Testis (tissue), 2 donors: ENCODE measurements at regions not wholly inside any gene's neighbourhood (a gene's known extent, or its start where the extent isn't known, plus 50 kb on each side); places are given as distances from the start of the nearest gene placed in this dataset.

Experiments used
- DNase-seq: peaks from one replicate; pipeline ENCODE4 v3.0.0-alpha.2; 2019
- H3K27ac ChIP-seq, 2 donors: fragments of 200-600 bp; sonication (generic); one replicate each; pipeline ENCODE4 v1.5.1; 2019
- H3K27me3 ChIP-seq: fragments of 200-600 bp; sonication (generic); one replicate; pipeline ENCODE4 v1.5.1; 2019
- H3K36me3 ChIP-seq: fragments of 200-600 bp; sonication (generic); one replicate; pipeline ENCODE4 v1.5.1; 2017; ENCODE audit warnings: low read depth; ENCODE audit errors: missing control alignments
- H3K4me1 ChIP-seq: fragments of 200-600 bp; sonication (generic); one replicate; pipeline ENCODE4 v1.5.1; 2019
- H3K4me3 ChIP-seq, 2 donors: fragments of 200-600 bp; sonication (generic); one replicate each; pipeline ENCODE4 v1.5.1; 2017 to 2019
- H3K9me3 ChIP-seq: fragments of 200-600 bp; sonication (generic); one replicate; pipeline ENCODE4 v1.5.1; 2017
- CTCF ChIP-seq, 3 experiments: fragments of 450-650 bp in 2 of 3; fragments of 200-600 bp in 1 of 3; sonication (generic) in 1 of 3; IDR thresholded peaks; one replicate each; pipeline ENCODE4 v1.5.1; 2016 to 2019; ENCODE audit warnings: antibody characterized with exemption in 3 of 3, mild to moderate bottlenecking in 2 of 3, moderate library complexity in 1 of 3
- POLR2A ChIP-seq: fragments of 450-650 bp; IDR thresholded peaks from one replicate; pipeline ENCODE4 v1.6.1; 2017; ENCODE audit warnings: antibody characterized with exemption, mild to moderate bottlenecking, moderate library complexity
- WGBS, 2 donors: methylation state at CpG; one replicate each; pipeline ENCODE4 v1.1.5; 2018; 5-methylcytosine and 5-hydroxymethylcytosine counted together
- intact Hi-C: fragments of 100-400 bp; cut with DNase I; formaldehyde crosslinking; loops from one replicate; pipeline ENCODE4 v1.15.1; 2023; ENCODE audit warnings: low total_unique reads

GRCh38 chr5:171693412-171693811, 92.2 kb upstream of the SMIM23 start:
- DNase-seq, result no peak
- WGBS, 2 donors, result 77 to 100% methylated on average over 2 to 3 of the region's 3 CpGs
- intact Hi-C loops, result no loop called here
- Histone ChIP-seq H3K4me1 (no peaks in the 10 kb centered on the region), H3K9me3 (no peaks in the 10 kb centered on the region), H3K36me3 (no peaks in the 10 kb centered on the region), H3K27me3 (no peaks in the 10 kb centered on the region), H3K4me3 (no peak overlapping the region), H3K27ac (no peak overlapping the region)
- no peak for TF ChIP-seq POLR2A
- TF ChIP-seq CTCF (IDR thresholded peaks at IDR 0.05), result no peak

GRCh38 chr5:171695804-171696203, 89.8 kb upstream of the SMIM23 start:
- WGBS, 2 donors, result 82% methylated on average over 2 of the region's 2 CpGs
- no peak overlapping the region for H3K27ac ChIP-seq
- no peaks in the 10 kb centered on the region for H3K4me1 ChIP-seq
- no peak for DNase-seq
- H3K9me3 ChIP-seq, result no peaks in the 10 kb centered on the region
- H3K36me3 ChIP-seq, result no peaks in the 10 kb centered on the region
- H3K27me3 ChIP-seq, result no peaks in the 10 kb centered on the region
- TF ChIP-seq CTCF (IDR thresholded peaks at IDR 0.05) (no peak), POLR2A (no peak)
- intact Hi-C loops, result no loop called here
- no peak overlapping the region for H3K4me3 ChIP-seq

- Histone ChIP-seq H3K27me3 (no peaks in the 10 kb centered on the region), H3K4me1 (no peaks in the 10 kb centered on the region), H3K9me3 (no peaks in the 10 kb centered on the region), H3K36me3 (no peaks in the 10 kb centered on the region), H3K27ac (no peak overlapping the region), H3K4me3 (no peak overlapping the region)
- TF ChIP-seq CTCF (IDR thresholded peaks at IDR 0.05), result no peak
- no peak for TF ChIP-seq POLR2A
- no peak for DNase-seq
- intact Hi-C loops, result no loop called here
- WGBS, 2 donors, result 90 to 93% methylated on average over 18 of the region's 18 CpGs
These were observed 88.2 kb upstream of the SMIM23 start for GRCh38 chr5:171697221-171698102.

- H3K4me3 ChIP-seq, result no peak overlapping the region
- no peaks in the 10 kb centered on the region for H3K27me3 ChIP-seq
- DNase-seq, result no peak
- H3K27ac ChIP-seq, result no peak overlapping the region
- 58 to 95% methylated on average over 2 of the region's 2 CpGs for WGBS, 2 donors
- H3K36me3 ChIP-seq, result no peaks in the 10 kb centered on the region
- intact Hi-C loops, result no loop called here
- TF ChIP-seq POLR2A (no peak), CTCF (IDR thresholded peaks at IDR 0.05) (no peak)
- no peaks in the 10 kb centered on the region for H3K9me3 ChIP-seq
- H3K4me1 ChIP-seq, result no peaks in the 10 kb centered on the region
These were observed 85.2 kb upstream of the SMIM23 start for GRCh38 chr5:171700318-171700912.
